DND-41 (cell line): ENCODE measurements at regions not wholly inside any gene's neighbourhood (a gene's known extent, or its start where the extent isn't known, plus 50 kb on each side); places are given as distances from the start of the nearest gene placed in this dataset.

ENCODE experiments used
- EZH2 ChIP-seq: IDR thresholded peaks from 3 replicates; pipeline ENCODE4 v1.6.1; 2012; ENCODE audit warnings: borderline replicate concordance, low read depth, mild to moderate bottlenecking, moderate library complexity, low read length, inconsistent platforms; ENCODE audit not compliant: severe bottlenecking
- TF ChIP-seq, protein P1 (sequence below): IDR thresholded peaks from 2 replicates; pipeline ENCODE4 v1.5.1; 2012; ENCODE audit warnings: borderline replicate concordance, low read length, moderate library complexity, mild to moderate bottlenecking; ENCODE audit not compliant: poor library complexity, severe bottlenecking; ENCODE audit errors: extremely low read depth

DNA sequence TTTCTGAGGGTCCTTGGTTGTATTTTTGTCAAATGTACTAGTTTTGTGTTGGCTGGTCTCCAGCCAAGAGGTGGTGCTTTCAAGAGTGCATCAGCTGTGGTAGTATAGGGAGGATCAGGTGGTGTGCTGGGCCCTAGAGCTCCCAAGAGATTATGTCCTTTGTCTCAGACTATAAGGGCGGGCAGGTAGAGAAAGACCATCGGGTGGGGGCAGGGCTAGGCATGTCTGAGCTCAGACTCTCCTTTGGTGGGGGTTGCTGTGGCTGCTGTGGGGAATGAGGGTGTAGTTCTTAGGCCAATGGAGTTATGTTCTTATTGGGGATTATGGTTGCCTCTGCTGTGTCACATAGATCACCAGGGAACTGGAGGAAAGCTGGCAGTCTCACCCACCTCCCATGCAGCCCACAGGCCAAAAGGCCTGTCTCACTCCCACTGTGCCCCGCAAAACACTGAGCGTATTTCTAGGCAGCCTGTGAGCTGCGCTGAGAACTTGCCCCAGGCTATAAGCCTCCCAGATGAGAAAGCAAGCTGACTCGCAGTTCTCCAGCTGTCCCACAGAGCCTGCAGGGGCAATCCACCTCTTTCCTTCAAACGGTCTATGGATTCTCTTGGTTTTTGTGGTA is 1066.7 kb downstream of the GRM8 start:
- no peak for TF ChIP-seq EZH2
- TF ChIP-seq, protein P1, sequence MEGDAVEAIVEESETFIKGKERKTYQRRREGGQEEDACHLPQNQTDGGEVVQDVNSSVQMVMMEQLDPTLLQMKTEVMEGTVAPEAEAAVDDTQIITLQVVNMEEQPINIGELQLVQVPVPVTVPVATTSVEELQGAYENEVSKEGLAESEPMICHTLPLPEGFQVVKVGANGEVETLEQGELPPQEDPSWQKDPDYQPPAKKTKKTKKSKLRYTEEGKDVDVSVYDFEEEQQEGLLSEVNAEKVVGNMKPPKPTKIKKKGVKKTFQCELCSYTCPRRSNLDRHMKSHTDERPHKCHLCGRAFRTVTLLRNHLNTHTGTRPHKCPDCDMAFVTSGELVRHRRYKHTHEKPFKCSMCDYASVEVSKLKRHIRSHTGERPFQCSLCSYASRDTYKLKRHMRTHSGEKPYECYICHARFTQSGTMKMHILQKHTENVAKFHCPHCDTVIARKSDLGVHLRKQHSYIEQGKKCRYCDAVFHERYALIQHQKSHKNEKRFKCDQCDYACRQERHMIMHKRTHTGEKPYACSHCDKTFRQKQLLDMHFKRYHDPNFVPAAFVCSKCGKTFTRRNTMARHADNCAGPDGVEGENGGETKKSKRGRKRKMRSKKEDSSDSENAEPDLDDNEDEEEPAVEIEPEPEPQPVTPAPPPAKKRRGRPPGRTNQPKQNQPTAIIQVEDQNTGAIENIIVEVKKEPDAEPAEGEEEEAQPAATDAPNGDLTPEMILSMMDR, result no peak
